Islet of Langerhans (tissue), 1 donor: ENCODE measurements at regions not wholly inside any gene's neighbourhood (a gene's known extent, or its start where the extent isn't known, plus 50 kb on each side); places are given as distances from the start of the nearest gene placed in this dataset.
"Not testable (repeated sequence)": the region's sequence is repeated elsewhere in the genome, so short reads cannot be mapped to it uniquely, and the experiment has no call there.

ENCODE experiments used
- FAIRE-seq: peaks from one replicate; lab custom pipeline; 2011; peaks lifted over from hg19 to GRCh38; lab: Jason Lieb, UNC

- FAIRE-seq, result no peak
Measured at GRCh38 chr3:188000361-188000861, 153.5 kb upstream of the LPP start.

DNA sequence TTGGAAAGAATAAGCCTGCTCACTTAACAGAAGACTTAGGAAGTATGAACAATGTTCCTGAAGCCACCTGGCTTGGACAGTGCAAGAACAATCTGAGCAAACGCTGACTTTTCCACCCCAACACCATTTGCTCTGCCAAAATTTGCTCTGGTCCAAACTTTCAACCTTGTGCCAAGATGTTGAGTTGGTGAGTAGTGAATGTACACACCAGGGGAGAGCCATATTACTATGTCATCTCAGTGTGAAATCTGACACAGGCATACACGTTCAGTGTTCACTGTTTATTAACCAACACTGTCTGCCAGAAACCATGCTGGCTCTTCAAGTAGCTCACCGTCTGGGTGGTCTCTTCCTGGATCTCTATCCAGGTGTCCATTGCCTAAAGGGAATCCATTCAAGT, 152.9 kb upstream of the LPP start:
- FAIRE-seq, result no peak

- FAIRE-seq, result no peak
Measured at GRCh38 chr3:188001926-188002325, 152.0 kb upstream of the LPP start.

DNA sequence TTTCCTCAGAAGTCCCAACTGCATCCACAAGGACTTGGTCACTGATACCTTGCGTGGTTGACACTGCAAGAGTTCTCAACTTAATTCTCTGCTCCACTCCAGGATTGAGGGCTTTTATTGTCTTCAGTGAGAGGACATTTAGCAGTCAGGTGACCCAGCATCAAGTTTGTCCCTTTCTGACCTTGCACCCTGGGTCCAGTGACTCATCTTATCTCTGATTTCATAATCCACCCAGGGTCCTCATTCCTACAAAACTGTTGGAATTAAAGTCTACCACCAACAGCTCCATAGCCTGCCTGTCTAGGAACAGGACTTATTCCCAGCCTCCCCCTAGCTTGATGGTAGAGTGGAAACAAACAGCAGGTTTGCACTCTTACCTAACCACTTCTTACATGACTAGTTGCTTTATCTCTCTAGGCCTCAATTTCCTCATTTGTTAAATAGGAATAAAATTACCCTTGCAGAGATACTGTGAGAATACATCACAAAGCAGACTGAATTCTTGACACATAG, 151.3 kb upstream of the LPP start:
- no peak for FAIRE-seq

DNA sequence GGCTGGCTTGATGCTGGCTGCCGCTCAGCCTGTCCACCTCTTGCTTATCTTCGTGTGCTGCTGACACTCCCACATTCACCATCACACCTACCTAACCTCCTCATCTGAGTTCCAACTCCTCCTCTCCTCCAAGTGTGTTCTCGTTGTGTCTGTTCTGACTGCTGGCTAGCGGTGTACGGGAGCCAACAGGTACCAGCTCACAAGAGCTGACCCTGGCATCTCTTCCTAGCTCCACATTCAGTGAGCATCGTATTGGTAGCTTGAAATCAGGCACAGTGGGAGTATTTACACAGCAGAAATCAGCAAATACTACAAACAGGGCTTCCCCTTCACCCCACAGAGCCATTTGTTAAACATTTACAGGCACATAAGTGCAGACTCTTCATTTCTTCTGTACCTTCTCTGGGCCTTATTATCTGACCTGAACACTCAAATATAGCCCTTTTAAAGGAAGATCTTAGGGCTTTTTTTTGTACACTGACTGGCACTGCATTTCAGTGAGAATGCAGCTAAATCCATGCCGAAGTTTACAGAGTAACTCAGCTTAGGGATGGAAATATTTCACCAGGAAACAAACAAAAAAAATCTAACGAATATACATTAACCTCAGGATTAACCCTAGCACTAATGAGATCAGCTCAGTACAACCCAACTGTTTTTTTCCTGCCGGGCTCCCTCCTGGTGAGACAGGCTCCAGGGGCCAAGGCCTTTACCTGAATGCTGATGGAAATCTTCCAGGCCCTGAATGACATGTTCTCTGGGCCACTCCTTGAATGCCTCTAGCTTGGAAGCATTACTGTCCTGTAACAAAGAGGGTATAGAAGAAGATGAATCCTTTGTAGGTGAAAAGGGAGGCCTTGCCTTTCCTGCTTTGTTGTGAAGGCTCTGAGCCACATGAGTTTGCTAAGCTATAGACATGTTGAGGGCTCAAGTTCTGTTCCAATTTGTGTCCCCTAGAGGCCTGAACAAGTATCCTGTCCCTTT, 150.5 kb upstream of the LPP start:
- peak; percentile 49 for FAIRE-seq

DNA sequence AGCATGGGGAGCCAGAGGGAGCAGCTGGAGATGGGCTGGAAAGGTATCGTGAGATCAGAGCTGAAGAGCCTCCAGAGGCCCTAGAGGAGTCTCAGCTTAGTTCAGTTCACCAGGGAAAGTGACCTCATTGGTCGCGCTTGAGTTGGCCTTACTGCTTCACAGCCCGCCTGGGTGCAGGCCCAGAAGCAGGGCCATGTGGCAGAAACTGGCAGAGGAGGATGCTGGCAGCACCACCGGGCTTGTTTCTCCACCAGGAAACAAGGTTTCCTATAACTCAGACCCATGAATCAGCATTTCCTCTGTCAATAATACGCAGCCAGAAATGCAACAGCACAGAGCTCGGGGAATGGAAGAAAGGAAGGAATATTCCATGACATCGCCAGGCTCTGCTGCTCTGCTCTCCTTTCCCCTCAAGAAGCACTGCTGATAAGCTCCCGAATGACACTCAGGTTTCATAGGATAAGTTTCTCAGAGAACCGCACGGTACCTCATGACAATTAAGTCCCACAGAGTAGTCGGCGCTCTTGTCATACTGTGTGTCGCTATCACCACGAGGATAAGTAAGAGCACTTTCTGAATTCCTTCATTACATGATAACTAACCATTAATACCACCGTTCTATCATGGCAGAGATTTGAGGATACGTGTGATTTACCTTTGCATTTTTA, 147.1 kb upstream of the LPP start:
- no peak for FAIRE-seq

DNA sequence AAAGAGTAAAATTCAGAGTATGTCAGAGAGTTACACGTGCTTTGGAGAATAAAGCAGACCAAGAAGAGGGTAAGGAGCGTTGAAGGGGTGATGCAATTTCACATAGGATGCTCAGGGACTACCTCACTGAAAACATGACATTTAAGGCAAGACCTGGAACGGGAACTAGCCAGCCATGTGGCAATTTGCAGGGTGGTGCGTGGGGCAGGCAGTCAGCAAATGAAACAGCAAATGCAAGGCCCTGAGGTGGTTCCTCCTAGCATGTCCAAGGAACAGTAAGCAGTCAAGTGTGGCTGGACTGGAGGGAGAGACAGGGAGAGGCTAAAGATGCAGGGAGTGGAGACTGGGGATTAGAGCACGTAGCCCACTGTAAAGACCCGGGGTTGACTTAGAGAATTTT, 146.1 kb upstream of the LPP start:
- no peak for FAIRE-seq

GRCh38 chr3:188008582-188009213, 145.3 kb upstream of the LPP start:
- FAIRE-seq, result no peak

GRCh38 chr3:188010478-188010877, 143.5 kb upstream of the LPP start:
- no peak for FAIRE-seq

DNA sequence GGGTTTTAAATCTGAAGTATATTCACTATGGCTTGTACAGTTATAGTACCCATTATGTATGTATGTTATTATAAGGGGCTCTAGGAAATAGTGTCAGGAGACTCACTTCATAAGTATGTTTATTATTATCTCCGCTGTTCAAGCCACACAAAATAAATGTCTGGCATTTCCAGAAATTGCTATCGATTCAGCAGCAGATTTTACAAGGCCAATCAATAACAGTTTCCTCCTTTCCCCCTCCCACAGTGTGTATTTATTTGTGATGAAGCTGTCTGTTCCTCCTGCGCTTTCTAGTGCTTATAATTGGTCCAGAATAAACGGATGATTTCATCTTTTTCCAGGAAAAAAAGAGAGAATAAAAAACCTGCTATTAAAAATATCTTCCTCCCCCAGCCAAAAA, 134.2 kb upstream of the LPP start:
- FAIRE-seq, result no peak

DNA sequence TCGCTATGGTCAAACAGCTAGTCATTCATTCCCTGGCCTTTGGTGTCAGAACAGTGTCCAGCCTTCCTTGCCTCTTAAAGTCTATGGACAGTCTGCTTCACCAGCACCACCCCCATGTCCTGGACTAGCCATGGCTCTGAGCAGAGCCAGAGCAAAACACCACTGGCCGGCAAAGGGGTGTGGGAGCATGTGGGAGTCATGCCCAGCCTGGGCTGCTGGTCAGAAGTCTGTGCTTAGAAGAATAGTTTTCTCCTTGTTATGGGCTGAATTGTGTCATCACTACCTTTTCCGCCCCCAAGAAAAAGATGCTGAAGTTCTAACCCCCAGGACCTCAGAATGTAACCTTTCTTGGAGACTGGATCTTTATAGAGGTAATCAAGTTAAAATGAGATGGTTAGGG, 132.9 kb upstream of the LPP start:
- no peak for FAIRE-seq

DNA sequence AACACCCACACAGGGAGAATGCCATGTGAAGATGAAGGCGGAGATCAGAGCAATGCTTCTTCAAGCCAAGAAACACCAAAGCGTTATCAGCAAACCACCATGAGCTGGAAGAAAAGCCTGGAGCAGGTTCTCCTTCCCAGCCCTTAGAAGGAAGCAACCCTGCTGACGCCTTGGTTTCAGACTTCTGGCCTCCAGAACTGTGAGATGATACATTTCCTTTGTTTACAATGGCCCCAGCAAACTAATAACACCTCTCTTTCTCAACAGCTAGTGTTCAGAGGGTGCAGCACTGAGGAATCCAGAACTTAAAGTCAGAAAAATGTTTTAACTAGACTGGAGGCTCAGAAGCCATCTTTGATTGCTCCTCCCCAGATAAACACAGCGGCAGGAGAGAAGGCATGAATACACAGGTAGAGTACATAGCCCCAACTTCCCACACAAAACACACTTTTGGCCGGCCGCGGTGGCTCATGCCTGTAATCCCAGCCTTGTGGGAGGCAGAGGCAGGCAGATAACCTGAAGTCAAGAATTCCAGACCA, 132.4 kb upstream of the LPP start:
- no peak for FAIRE-seq

DNA sequence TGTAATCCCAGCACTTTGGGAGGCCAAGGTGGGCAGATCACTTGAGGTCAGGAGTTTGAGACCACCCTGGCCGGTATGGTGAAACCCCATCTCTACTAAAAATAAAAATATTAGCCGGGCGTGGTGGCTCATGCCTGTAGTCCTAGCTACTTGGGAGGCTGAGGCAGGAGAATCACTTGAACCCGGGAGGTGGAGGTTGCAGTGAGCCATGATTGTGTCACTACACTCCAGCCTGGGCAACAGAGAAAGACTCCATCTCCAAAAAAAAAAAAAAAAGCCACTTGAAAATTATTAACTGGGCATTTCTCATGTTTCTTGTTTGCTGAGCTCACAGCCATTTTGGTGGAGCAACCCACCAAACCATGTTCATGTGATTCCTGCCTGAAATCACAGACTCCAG, 131.1 kb upstream of the LPP start:
- not testable (repeated sequence) for FAIRE-seq

- FAIRE-seq, result no peak
Measured at GRCh38 chr3:188025555-188025954, 128.4 kb upstream of the LPP start.

DNA sequence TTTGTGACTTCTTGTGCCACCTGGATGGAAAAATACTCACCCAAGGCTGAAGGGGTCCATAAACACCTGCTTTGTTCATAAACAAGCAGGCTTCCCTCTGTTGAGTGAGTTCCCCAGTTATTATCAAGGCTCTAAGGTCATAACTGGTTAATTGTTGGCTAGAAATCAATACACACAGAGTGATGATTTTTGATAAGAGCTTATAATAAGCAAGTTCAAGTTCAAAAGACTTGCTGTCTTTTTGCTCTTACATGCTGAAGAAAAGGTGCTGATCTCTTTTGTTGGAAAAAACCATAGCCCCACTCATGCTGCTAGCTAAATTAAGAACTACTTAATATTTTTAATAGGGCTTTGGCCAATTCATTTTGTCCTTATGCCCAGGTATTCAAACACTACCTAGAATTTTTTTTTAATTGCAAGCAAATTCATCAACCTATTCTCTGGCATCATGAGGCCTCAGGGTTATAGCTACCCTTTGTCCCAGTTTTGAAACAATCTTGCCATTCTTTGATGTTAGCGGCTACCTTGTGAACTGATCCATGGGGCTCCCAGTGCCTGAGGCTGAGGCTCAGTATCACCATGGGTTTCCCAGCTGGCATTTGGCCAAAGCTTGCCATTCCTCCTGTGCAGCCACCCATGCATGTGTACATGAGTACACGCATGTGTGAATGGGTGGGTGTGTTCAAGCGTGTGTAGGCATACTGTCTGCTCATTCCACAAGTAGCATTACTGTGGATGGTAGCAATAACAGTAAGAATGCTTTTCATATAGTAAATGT, 127.6 kb upstream of the LPP start:
- FAIRE-seq, result no peak

GRCh38 chr3:188031121-188031520, 122.8 kb upstream of the LPP start:
- FAIRE-seq, result no peak

DNA sequence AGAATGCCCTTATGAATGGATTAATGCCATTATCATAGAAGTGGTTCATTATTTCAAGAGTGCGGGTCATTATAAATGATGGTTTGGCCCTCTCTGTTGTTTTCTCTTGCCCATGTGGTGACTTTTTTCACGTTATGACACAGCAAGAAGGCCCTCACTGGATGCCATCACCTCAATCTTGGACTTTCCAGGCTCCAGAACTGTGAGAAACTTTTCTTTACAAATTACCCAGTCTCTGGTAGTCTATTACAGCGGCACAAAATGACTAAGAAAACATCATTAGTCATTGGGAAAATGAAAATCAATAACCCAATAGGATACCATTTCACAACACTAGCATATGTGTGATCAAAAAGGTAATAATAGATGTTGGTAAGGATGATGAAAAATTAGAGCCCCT, 119.0 kb upstream of the LPP start:
- no peak for FAIRE-seq

DNA sequence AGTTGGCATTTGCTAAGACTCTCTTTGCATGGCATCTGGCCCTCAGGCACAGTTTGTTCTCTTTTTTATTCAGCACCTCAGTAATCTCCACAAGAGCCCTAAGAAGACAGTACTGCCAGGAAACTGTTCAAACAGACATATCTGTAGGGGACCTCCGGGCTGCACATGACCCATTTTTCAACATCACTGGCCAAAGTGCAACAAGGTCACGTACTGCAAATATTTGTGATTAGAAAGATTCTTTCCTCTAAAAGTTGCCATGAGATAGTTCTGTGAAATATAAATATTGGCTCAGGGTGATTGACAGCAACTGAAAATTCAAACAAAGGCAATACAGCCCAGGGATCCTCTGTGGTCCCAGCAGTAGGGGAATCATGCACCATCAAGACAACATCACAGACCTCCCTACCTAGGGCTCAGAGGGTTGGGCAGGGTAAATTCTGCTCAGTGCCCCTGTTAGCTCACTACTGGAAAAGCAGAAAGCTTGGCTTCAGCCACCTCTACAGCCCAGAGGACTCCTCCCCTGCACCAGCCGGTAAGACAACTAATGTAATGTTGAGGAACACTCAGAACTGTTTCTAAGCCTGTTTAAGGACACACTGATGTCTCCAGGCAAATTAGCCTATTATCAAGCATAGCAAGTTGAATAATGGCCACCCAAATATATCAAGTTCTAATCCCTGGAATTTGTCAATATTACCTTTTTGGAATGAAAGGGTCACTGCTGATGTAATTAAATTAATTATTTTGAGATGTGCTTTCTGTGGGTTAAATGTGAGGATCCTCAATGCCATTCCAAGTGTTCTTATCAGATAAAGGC, 117.4 kb upstream of the LPP start:
- peak; percentile 71 for FAIRE-seq

DNA sequence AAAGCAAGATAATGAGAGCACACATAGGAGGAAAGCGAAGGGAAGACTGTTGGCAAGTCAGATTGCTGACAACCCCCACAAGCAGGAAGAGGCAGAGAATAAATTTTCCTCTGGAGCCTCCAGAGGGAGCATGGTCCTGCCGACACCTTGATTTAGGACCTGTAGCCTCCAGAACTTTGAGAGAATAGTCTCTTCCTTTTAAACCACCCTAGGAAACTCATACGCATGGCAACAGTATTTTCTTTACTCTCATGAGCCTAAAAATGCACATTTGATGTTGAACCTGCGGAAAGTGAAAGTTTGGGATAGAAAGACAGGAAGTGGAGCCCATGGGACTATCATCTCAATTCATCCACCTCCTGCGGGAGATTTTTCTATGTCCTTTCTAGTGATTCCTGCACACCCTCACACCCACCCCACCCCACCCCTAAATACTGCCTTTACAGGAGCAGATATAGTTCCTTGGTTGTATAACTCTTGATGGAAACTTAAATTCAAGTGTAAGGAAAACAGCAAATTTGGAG, 116.7 kb upstream of the LPP start:
- peak; percentile 17 for FAIRE-seq

DNA sequence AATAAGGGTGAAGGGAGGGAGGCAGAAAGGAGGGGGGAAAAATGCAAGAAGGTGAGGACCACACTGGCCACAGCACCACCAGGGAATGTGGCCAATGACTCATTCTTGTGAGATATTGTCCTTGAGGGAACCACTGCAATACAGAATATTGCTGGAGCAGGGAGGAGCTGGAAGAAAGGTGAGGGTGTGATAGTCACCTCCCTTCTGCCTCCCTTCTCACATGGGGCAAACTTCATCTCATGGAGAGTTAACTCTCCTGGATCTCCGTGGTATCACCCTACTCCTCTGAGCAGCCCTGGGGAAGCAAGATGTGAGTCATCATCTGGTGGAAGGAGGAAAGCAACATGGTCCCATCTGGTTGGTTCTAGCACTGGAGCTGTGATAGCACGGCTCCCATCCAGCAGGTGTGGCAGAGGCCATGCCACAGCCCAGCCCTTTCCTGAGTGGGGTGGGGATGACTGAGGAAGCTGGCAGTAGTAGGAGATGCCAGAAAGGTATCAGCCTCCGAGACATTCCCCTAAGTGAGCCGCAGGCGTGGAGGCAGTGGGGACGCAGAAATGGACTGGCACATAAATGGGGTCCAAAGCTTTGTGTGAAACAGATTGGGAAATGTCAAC, 115.9 kb upstream of the LPP start:
- no peak for FAIRE-seq
